ENCODE measurements at regions not wholly inside any gene's neighbourhood (a gene's known extent, or its start where the extent isn't known, plus 50 kb on each side); places are given as distances from the start of the nearest gene placed in this dataset.
A peak's percentile ranks its signal among the peaks of the same experiment; 100 is the strongest.

DNA sequence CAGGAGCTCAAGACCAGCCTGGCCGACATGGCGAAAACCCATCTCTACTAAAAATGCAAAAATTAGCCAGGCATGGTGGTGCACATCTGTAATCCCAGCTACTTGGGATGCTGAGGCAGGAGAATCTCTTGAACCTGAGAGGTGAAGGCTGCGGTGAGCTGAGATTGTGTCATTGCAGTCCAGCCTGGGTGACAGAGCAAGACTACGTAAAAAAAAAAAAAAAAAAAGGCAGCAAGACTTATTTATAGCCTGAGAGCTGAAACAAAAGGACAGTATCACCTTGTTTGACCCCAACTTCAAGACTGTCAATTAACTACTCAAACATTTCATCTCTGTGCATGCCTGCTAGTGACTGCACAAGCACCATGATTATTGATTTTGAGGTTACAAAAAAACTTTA lies 478.9 kb upstream of the GBE1 start:
- WGBS, 2 donors, result 90 to 91% methylated on average over 4 of the region's 4 CpGs
- Histone ChIP-seq H3K27me3 (no peaks in the 10 kb centered on the region), H3K9me3 (no peaks in the 10 kb centered on the region), H3K4me3 (no peak overlapping the region), H3K27ac (no peak overlapping the region), H3K4me1 (no peaks in the 10 kb centered on the region), H3K36me3 (no peaks in the 10 kb centered on the region)
- no peak for TF ChIP-seq EP300 (IDR thresholded peaks at IDR 0.05)
- DNase-seq (no peak), ATAC-seq (ENCODE audit: low FRiP score in 2 of 2) (no peak)

DNA sequence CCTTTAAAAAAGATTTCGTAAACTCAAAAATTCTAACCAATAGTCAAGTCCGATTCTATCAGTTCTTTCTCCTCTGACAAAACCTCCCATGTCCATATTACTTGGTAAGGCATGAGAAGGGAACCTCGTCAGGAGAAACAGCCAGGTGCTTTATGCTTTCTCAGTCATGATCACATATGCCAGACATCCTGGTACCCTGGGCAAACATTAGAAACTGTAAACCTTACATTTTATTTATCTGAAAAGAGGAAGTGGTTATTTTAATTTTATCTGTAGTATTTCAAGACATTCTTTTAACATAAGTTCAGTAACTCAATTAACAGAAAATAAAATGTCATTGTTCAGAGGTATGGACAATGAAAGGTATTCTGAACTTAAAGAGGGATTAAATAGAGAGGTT lies 474.8 kb upstream of the GBE1 start:
- TF ChIP-seq POLR2A (IDR thresholded peaks at IDR 0.05) (no peak), EP300 (IDR thresholded peaks at IDR 0.05) (no peak), POLR2AphosphoS5 (IDR thresholded peaks at IDR 0.05) (no peak)
- TF ChIP-seq, protein P1, sequence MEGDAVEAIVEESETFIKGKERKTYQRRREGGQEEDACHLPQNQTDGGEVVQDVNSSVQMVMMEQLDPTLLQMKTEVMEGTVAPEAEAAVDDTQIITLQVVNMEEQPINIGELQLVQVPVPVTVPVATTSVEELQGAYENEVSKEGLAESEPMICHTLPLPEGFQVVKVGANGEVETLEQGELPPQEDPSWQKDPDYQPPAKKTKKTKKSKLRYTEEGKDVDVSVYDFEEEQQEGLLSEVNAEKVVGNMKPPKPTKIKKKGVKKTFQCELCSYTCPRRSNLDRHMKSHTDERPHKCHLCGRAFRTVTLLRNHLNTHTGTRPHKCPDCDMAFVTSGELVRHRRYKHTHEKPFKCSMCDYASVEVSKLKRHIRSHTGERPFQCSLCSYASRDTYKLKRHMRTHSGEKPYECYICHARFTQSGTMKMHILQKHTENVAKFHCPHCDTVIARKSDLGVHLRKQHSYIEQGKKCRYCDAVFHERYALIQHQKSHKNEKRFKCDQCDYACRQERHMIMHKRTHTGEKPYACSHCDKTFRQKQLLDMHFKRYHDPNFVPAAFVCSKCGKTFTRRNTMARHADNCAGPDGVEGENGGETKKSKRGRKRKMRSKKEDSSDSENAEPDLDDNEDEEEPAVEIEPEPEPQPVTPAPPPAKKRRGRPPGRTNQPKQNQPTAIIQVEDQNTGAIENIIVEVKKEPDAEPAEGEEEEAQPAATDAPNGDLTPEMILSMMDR (IDR thresholded peaks at IDR 0.05), result no peak
- no peak for ATAC-seq (ENCODE audit: low FRiP score in 2 of 2)
- WGBS, 2 donors, result 75 to 81% methylated on average over 3 of the region's 3 CpGs

DNA sequence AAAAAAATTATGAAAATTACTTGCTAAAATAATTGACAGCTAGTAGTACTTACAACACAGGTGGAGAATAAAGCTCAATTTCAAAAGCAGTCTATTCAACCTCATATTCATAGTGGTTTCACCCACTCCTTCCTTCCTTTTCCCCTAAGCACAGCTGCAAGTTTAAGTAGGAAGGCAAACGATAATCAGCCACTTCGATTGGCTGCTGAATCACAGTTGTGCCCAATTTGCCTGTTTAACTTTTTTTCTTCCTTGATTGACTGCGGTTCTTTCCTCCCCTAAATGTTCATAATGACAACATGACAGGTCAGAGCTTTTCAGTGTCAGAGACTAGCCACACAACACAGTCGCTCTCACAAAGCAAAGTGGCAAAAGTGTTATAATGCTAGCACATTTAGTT lies 468.0 kb upstream of the GBE1 start:
- Histone ChIP-seq H3K4me1 (no peaks in the 10 kb centered on the region), H3K36me3 (no peaks in the 10 kb centered on the region), H3K4me3 (no peak overlapping the region), H3K27ac (no peak overlapping the region), H3K9me3 (no peaks in the 10 kb centered on the region), H3K27me3 (no peaks in the 10 kb centered on the region)
- DNase-seq (no peak), ATAC-seq (ENCODE audit: low FRiP score in 2 of 2) (no peak)
- 30 to 33% methylated on average over 4 of the region's 4 CpGs for WGBS, 2 donors
- TF ChIP-seq POLR2AphosphoS5 (IDR thresholded peaks at IDR 0.05) (no peak), POLR2A (IDR thresholded peaks at IDR 0.05) (no peak), EP300 (IDR thresholded peaks at IDR 0.05) (no peak)
- TF ChIP-seq, protein P1 (IDR thresholded peaks at IDR 0.05), result no peak

More for the DNA sequence above, 474.8 kb upstream of the GBE1 start:
- Histone ChIP-seq H3K36me3 (no peaks in the 10 kb centered on the region), H3K27me3 (no peaks in the 10 kb centered on the region), H3K4me1 (no peaks in the 10 kb centered on the region), H3K9me3 (no peaks in the 10 kb centered on the region), H3K27ac (no peak overlapping the region), H3K4me3 (no peak overlapping the region)
- DNase-seq, result no peak

DNA sequence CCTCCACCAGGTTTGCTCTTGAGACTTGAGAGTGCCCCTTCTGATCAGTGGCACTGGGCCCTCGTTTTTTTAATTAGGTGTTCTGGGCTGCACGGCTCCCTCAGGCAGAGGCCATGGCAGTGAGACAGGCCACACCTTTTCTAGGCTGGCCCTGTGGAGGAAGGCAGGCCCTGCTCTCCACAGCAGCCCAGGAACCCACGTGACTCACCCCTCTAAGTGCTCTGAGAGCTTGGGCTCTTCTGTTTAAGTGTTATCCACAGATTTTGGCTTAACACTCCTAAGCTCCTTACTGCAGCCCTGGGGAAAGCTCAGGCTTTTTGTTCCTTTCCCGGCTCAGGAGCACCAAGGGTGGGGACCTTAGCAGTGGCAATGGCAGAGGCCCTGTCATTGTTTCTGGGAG lies 463.2 kb upstream of the GBE1 start:
- TF ChIP-seq POLR2A (IDR thresholded peaks at IDR 0.05), result no peak
- no peak for TF ChIP-seq EP300 (IDR thresholded peaks at IDR 0.05)
- TF ChIP-seq POLR2AphosphoS5 (IDR thresholded peaks at IDR 0.05), result no peak
- TF ChIP-seq, protein P1 (IDR thresholded peaks at IDR 0.05), result no peak
- no peaks in the 10 kb centered on the region for H3K27me3 ChIP-seq
- ATAC-seq (ENCODE audit: low FRiP score in 2 of 2), result peak in 1 of 2 donors; percentile 22
- no peak overlapping the region for H3K4me3 ChIP-seq
- no peak overlapping the region for H3K27ac ChIP-seq
- WGBS, 2 donors, result 59 to 67% methylated on average over 1 to 4 of the region's 4 CpGs
- H3K36me3 ChIP-seq, result no peaks in the 10 kb centered on the region
- no peaks in the 10 kb centered on the region for H3K9me3 ChIP-seq
- peak in 1 of 2 donors; percentile 12 for DNase-seq
- H3K4me1 ChIP-seq, result no peaks in the 10 kb centered on the region

DNA sequence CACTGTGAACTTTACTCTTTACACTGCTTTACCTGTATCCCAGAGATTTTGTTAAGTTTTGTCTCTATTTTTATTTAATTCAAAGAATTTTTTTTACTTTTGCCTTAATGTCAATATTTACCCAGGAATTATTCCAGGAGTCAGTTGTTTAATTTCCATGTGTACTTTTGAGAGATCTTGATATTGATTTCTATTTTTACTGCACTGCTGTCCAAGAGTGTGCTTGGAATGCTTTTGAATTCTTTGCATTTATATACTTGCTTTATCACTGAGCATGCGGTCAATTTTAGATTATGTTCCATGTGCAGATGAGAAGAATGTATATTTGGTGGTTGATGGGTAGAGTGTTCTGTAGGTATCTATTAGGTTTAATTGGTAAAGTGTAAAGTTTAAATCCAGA lies 461.0 kb upstream of the GBE1 start:
- DNase-seq, result no peak
- H3K9me3 ChIP-seq, result no peaks in the 10 kb centered on the region
- TF ChIP-seq POLR2A (IDR thresholded peaks at IDR 0.05) (no peak), EP300 (IDR thresholded peaks at IDR 0.05) (no peak), POLR2AphosphoS5 (IDR thresholded peaks at IDR 0.05) (no peak)
- TF ChIP-seq, protein P1 (IDR thresholded peaks at IDR 0.05), result no peak
- H3K36me3 ChIP-seq, result no peaks in the 10 kb centered on the region
- H3K27me3 ChIP-seq, result no peaks in the 10 kb centered on the region
- ATAC-seq (ENCODE audit: low FRiP score in 2 of 2), result no peak
- H3K4me1 ChIP-seq, result no peaks in the 10 kb centered on the region
- no peak overlapping the region for H3K4me3 ChIP-seq
- WGBS, 2 donors, result 79 to 82% methylated on average over 1 of the region's 1 CpG
- no peak overlapping the region for H3K27ac ChIP-seq

All from upper lobe of left lung (tissue), 6 donors.